GM03348 (cell line): ENCODE measurements at regions not wholly inside any gene's neighbourhood (a gene's known extent, or its start where the extent isn't known, plus 50 kb on each side); places are given as distances from the start of the nearest gene placed in this dataset.
"Not testable (repeated sequence)": the region's sequence is repeated elsewhere in the genome, so short reads cannot be mapped to it uniquely, and the experiment has no call there.

Source experiments
- DNase-seq: peaks from one replicate; pipeline ENCODE4 v3.0.0; 2012; ENCODE audit warnings: low spot score

DNA sequence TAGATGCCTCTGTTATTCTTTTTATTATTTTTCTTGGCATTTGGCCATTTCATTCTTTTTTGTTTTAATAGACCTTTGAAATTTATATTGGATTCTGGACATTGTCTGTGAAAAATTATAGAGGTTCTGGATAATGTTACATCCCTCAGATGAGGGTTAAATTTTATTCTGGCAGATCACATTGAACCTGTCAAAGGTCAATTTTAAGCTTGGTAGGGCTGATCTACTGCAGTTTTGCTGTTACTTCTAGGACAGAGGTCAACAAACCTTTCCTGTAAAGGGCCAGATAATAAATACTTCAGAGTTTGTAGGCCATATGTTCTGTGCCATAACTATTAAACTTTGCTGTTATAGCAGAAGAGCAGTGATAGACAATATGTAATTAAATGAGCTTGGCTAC lies 318.9 kb upstream of the DPPA4 start:
- DNase-seq: no peak

DNA sequence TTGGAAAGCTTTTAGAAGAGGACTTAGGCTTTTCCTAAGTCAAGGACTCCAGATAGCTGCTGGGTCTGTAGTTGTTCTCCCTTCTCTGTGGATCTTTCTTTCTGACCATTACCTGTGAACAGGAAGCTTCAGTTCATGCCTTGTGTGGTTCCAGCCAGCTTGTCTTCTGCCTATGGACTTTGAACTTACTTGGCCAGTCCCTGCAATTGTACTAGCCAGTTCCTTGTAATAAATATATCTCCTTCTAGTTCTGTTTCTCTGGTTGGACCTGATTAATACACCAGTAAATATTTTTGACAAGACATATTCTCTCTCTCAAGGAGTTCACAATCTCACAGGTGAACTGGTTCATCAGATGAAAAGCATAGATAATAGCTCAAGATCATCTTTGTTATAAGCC lies 341.3 kb upstream of the DPPA4 start:
- no peak for DNase-seq

DNA sequence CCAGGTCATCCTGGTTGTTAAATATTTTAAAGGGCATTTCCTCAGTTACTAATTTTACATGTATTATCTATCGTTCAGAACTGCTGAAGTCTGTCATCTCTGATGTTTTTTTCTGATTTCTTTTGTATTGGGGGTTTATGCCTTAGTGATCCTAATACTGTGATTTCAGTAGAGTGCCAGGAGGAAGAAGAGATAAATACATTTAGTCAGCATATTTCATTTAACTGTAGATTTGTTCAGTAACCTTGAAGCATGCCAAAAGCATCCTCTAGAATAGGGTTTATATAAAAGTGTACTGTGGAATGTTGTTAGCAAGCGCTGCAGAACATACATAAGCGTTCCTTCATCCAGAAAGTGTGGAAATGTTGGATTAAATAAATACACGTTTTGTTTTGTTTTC lies 342.3 kb upstream of the DPPA4 start:
- no peak for DNase-seq

DNA sequence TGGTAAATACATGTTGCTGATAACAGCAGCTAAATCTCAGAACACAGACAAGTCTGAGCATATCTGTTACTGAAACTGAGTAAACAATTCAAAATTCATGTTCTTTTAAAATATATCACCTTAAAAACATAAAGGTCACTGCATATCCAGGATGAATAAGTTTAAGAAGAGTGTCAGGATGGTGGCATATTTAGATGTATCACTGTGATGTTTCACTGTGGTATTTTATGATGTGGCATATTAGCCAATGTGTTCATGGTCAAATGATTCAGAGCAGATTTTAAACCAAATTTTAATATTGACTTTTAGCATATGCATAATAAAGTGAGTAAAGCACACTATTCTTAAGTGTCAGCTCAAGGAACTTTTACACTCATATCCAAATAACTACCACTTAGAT lies 346.4 kb upstream of the DPPA4 start:
- peak; percentile 6 for DNase-seq

DNA sequence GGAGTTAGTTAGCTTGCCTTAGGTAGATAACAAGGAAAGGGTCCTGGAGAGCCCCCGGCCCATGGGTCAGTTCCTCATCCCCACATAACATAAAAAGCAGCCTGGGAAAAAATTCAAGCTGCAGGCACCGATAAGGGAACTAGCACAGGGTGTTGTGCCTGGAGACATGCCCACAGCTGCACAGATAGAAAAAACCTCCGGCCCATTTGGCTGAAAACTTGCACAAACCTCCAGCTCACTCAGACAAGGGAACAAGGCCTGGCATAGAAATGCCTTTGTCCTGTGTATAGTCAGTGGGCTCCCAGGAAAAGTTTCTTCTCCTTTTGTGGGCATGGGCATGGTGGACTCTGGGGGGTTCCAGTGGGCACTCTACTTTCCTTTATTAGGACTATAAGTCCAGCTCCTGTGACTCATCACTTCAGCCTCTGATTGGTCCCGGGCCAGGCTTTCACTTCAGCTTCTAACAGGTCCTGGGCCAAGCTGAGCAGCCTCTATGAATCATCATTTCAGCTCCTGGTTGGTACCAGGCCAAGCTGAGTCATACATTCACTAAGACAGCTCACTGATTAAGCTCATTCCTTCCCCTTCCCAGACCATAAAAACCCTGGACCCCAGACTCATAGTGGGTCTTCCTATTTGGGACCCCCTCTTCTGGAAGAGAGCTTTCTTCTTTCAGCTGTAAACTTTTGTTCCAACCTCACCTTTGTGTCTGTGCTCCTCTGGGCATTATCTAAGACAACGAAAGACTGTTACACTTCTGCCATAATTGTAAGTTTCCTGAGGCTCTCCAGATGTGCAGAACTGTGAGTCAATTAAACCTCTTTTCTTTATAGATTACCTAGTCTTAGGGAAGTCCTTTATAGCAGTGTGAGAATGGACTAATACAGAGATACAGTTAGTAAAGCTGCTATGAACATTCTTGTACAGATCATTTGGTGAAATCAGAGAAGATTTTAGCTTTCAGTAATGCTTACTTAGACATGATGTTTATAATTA lies 348.0 kb upstream of the DPPA4 start:
- peak; percentile 86 for DNase-seq

DNA sequence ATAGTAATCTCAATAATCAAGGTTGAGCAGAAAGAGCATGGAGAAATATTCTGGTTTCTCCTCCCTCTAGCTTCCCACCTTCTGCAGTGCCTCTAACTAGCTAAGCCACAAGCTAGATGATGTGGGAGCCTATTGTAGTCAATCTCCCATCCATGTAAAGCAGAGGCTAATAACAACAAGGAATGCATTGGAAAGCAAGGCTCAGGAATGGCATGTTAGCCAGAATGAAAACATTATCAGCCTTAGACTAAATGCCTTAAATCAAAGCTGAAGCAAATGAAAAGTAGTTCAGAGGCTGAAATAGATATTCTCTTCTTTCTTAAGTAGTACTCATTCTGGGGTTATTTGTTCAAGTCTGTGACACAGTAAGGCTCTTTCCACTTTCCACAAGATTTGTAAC lies 350.3 kb upstream of the DPPA4 start:
- no peak for DNase-seq

DNA sequence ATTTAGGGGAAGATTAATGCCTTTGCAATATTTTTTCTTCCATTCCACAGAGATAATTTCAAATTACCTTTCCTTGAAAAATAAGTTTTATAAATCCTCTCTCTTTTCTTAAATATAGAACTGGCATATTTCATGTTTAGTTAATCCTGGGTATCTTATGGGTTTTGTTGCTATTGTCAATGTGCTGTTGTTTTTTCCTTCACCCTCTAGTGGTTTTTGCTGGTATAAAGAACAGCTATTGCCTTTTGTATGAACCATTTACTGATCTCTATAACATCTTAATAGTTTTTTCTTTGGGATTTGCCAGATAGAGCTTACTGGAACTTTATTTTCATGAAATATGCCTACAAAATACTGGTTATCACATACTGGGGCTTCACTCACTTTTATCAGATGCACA lies 359.6 kb upstream of the DPPA4 start:
- DNase-seq: no peak

DNA sequence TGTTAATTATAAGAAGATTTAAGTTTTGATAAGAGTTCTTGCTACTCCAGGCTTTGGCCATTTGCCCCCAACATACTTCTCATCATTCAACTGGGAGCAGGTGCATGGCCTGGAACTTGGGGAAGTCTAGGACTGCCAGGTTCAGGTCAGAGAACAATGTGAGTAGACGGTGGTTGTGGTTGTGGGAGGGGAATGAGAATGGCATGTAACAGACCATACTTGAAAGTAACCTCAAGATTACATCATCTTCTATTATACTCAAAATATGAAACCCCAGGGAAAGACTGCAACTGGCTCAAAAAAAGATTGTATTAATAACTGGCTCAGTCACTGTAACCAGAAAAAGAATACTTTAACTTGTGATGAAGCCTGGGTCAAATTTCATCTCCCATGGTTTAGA lies 364.9 kb upstream of the DPPA4 start:
- DNase-seq: peak; percentile 15

DNA sequence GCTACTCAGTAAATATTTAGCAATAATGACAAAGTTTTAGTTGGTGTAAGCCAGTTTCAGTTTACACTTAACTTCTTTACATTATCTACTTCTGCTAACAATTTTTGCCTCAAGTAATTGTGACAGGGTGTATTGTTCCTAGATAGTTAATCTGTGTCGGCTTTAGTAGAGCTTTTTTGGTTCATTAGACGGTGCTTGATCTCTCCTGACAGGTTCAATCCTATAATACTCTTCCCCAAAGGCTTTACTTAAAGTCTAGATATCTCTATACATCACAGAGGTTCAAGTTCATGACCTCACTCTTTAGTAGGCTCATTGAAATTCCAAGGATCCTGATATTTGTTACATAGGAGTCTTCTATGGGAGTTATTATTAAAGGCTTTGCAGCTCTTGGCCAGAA lies 365.6 kb upstream of the DPPA4 start:
- DNase-seq: no peak

DNA sequence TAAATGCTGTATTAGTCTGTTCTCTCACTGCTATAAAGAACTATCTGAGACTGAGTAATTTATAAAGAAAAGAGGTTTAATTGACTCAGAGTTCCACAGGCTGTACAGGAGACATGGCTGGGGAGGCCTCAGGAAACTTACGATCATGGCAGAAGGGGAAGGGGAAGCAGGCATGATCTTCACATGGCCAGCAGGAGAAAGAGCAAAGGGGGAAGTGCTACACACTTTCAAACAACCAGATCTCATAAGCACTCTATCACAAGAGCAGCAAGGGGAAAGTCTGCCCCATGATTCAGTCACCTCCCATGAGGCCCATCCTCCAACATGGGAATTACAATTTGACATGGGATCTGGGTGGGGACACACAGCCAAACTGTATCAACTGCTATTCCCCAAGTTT lies 367.8 kb upstream of the DPPA4 start:
- not testable (repeated sequence) for DNase-seq

DNA sequence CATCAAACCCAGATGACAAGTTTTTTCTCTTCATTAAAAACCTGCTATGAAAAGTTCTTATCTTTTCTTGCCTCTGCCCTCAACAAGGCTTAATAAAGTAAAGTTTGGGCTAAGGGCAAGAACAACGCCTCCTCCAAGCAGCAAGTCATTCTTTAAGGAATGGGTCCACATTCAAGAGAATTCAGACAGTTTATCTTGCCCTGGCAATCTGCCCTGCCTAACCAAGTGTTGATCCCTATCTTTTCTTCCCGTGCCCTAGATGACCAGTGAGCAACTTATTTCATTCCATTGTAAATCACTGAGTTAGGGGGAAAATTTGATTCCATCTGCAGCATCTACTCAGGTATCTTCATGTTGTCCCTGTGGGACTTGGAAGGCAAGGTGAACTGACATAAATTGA lies 370.3 kb upstream of the DPPA4 start:
- no peak for DNase-seq

DNA sequence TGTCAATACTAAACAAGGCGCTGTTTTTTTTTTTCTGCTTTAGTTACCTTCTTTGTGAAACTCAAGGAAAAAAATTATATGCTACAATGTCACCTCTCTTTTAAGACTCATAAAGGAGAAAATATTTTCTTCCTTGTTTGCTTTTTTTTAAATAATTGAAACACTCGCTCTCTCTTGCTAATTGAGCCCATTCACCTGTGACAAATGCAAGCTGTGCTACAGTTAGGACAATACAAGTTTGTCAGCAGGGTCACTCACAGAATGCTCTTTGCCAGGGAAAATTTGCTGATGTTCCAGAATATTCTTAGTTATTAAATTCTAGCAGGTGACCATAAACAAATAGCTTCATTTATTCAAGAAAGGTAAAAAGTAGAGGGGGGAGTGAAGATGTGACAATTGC lies 375.9 kb upstream of the DPPA4 start:
- DNase-seq: no peak

DNA sequence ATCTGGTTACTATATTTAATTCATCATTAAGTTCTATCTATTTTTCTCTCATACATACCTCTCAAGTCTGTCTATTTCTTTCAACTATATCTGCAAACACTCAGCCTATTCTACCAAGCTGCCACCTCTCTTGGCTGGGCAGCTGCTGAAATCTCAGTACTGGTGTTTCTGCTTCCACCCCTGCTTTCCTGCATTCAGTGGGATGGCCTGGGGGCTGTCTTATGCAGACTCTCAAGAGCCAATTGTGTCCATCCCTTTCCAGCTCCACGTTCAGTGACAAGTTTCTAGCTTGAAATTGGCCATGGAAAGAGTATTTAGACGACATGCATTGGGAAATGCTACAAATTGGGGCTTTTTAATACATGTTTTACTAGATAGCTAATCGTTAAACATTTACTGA lies 378.4 kb upstream of the DPPA4 start:
- no peak for DNase-seq

DNA sequence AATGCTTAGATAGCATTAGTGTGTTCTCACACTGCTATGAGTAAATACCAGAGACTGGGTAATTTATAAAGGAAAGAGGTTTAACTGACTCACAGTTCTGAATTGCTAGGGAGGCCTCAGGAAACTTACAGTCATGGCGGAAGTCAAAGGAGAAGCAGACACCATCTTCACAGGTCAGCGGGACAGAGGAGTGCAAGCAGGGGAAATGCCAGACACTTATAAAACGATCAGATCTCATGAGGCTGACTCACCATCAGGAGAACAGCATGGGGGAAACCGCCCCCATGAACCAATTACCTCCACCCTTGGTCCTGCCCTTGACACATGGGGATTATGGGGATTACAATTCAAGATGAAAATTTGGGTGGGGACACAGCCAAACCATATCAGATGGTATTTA lies 381.5 kb upstream of the DPPA4 start:
- DNase-seq: no peak

DNA sequence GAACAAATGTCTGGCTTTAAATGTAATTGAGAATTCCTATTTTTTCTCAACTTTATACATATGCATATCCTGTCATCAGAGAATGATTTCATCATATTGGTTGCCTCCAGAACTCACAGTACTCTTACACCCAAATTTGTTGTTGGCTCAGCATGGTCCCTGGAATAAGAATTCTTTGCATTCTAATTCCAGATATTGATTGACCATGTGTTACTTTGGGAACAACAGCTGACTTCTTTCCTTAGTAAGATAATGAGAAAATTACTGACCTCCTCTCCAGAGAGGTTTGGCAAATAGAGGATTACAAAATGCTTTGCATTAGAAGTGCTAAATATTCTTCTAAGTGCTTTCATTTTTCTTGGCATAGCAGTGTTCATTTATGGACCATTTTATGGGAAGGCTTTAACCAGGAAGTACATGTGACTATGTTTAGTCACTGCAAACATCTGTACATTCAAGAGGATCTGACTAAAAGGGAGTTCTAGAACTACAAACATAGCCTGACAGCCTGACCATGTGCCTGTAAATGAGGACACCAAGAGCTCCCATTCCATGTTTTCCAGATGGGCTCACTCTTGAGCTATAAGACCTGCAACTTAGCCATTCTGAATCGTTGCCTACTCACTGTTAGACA lies 391.6 kb upstream of the DPPA4 start:
- no peak for DNase-seq

DNA sequence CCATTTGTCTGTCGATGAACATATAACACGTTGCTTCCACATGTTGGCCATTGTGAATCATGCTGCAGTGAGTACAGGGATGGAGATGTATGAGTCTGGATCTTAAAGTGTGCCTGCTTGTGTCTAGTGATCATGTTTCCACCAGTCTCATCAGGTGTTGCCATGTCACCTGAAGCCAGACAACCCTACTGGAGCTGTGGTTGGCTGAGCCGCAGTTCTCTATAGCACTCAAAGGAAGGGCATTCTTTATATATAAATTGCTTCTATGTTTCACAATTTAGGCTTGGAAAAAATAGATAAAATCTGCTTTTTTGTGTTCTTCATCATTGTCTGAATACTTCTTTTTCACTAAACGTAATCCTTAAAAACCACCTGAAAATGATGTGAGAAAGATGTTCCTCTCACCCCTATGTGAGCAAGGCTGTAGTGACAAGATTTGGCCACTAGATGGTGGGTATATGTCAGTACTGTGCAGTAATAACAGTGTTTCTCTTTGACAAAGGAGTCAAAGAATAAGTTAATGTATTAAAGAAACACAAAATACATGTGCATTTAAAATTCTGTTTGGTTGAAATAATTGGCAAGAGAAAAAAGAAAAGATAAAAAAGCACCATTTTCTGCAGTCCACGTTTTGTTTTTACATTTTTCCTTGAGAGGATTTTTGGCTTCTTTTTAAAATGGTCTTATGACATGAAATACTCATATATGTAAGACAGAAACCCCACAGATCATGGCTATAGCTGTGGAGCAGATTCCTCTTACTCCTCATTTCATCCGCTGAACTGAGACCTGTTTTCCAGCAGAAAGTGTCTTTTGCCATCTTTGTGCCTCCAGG lies 394.5 kb upstream of the DPPA4 start:
- DNase-seq: peak; percentile 61

DNA sequence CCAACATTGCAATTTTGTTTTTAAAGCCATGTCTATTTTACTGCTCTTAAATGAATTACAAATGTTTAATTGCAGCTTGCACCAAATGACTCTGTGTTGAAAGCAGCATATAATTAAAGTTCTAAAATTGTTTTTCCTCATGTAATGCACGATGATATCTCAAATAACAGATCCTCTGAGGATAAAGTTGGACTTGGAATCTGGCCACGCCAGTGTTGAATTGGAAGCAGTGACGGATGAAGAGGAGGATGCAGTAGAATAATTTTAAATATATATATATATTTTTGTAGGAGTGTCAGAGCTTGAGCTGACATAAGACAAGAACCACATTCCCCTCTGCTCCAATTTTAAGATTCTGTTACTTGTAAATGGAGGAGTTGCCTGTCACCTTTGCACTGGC lies 406.6 kb upstream of the DPPA4 start:
- DNase-seq: no peak

DNA sequence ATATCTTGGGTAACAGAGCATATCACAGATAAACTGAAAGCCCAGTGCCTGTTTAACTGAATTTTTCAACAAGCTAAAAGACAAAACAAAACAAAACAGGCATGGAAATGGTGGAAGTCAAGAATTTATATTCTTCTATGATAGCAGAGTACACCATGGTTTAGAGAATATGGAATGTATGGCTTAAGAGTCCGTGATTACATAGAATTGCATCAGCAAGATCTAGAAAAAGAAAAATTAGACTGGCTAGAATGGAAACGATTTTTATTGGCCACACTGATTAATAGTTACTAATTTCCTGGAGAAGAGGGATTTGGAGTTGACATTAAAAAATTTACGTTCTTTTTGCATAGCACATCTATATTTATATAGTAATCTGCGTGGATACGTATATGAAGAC lies 435.2 kb upstream of the DPPA4 start:
- DNase-seq: no peak

DNA sequence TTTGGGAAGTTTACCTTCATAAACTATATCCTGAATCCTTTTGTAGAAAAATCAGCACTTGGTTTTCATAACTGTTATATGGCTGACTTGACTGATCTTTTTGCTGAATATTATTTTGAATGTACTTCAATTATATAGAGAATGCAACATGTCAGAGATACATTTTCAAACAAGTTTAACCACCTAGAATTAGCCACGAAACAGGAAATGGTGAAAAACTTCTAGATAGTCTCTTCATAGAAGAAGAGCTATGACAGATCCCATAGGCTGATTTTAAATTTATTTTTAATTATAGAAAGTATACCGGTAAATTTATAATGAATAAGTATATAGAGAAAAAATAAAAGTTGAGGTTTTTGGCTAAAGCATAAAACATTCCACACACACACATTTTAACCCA lies 436.8 kb upstream of the DPPA4 start:
- DNase-seq: no peak

DNA sequence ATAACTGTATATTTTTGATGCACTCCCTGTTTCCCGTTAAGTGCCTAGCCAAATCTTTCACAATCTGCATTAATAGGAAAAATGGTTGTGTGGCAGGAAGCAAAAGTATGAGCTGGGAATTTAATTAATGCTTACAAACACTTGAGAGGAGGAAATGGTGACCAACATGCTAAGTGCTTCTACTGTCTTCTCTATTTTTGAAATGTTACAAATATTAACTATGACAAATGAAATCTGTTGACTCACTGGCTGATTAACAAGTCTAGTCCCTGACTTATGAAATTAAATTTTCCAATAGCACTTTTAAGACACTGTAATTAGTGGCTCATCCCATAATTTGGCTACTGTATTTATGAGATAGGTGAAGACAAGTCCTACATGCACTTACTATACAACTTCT lies 446.9 kb upstream of the DPPA4 start:
- no peak for DNase-seq

DNA sequence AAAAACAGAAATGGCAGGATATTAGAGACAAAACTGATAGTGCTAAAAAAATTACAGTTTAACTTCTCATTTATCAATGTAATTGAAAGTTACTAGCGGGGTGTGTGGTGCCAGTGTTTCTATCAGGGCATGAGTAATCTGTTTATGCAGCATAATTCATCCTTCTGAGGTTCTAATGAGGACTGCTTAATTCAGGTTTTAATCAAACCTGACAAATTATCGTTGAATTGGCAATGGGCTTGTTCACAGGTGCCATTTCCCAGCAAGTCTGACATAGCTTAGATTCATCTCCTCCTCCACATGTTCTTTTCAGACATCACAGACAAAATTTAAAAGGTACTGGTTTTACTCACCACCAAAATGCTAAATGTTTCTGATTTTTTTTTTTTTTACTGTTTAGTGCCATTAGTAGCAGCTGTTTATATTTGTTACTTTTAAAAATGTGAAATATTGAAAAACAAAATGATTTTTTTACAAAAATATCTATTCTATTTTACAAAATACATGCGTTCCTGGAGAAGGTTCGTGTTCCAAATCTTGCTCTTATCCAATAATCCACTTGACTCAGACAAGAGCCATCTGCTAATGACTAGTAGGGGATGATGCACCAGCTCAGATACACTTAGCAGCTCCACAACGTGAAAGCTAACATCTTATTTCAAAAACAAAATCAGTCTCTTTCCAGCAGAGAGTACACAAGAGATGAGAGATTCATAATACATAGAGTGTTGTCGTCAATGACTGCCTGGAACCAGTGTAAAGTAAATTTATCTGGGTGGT lies 447.7 kb upstream of the DPPA4 start:
- no peak for DNase-seq

DNA sequence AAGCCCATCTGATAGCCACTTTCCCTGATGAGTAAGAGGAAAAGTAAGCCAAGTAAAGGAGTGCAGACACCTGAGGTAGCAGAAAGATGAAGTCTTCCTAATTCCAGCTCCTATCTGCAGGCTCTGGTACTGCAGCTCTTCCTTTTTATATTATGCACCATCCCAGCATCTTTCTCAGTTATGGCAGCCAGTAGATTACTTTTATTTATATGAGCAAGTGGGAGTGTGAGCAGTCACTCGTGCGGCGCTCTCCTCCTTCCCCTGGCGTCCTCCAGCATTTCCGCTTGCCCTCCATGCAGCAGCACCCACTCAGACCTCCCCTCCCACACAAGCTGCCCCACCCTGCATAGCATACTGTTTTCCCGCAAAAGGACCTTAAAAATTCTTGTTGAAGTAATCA lies 465.9 kb upstream of the DPPA4 start:
- DNase-seq: no peak
